ENCODE measurements at regions not wholly inside any gene's neighbourhood (a gene's known extent, or its start where the extent isn't known, plus 50 kb on each side); places are given as distances from the start of the nearest gene placed in this dataset.

DNA sequence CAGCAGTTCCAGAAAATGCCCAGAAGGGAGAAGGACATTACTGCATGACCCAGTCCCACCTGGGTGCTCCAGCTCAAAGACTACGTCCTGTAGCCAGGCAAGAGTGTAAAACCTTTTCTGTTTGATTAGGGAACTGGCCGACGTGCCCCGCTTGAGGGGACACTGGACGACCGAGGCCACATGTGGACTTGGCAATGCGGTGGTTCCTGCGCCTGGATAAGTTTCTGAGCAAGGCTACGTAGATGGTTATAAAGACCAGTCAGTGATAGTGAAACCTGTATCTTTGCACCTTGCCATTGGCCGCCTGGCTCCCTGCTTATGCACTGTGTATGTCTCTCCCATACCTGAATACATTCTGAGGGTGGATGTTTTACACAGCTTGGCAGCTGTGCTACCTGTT is 567.0 kb upstream of the CRIM1 start (continued):
- TF ChIP-seq, protein P1, sequence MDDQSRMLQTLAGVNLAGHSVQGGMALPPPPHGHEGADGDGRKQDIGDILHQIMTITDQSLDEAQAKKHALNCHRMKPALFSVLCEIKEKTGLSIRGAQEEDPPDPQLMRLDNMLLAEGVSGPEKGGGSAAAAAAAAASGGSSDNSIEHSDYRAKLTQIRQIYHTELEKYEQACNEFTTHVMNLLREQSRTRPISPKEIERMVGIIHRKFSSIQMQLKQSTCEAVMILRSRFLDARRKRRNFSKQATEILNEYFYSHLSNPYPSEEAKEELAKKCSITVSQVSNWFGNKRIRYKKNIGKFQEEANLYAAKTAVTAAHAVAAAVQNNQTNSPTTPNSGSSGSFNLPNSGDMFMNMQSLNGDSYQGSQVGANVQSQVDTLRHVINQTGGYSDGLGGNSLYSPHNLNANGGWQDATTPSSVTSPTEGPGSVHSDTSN (IDR thresholded peaks at IDR 0.05) = no peak

DNA sequence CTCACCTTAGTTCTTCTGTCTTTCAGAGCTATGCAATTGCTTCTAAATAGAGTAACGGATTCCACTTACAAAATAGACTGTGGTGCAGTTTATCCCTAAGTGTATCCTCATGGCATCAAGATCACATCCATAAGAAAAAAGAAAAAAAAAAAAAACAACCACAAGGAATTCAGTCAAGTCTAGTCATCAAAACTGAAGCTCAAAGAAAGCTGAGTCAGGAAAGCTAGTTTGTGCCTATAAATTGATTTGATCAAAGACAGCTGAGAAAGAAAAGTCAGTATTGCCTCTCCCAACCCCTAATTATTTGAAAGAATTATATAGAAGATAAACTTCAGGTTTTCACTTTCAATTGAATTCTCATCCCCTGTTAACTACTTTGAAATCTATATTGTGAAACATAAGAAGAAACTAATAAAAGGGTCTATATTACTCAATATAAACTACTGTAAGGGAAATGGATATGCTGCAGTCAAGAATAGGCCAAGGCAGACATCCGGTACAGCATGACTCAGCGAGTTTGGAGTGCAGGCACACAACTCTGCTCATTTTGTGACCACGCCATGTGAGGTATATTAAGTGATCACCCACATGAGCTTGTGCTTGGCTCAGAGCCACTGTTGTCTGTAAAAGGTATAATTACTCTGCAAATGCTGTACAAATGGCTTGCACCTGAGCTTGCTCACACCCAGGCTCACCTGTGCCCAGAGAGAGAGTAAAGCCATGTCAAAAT is 568.1 kb upstream of the CRIM1 start:
- Histone ChIP-seq H3K79me2 (ENCODE audit: insufficient read depth) (no peaks in the 10 kb centered on the region), H3K4me1 (ENCODE audit: control insufficient read depth in 1 of 2, insufficient read depth in 2 of 2, low read depth in 1 of 2, low read length in 1 of 2) (no peaks in the 10 kb centered on the region), H3F3A (replicated peaks; ENCODE audit: insufficient read depth) (no peaks in the 10 kb centered on the region), H3K4me2 (no peak overlapping the region), H3K9me3 (no peaks in the 10 kb centered on the region), H3K9me2 (no peaks in the 10 kb centered on the region), H3K27ac (ENCODE audit: low read depth in 2 of 2, low read length in 1 of 2) (no peak overlapping the region), H3K36me3 (replicated peaks in 1 of 2; ENCODE audit: control insufficient read depth in 1 of 2, insufficient read depth in 2 of 2, low read length in 1 of 2) (no peaks in the 10 kb centered on the region), H4K20me1 (ENCODE audit: insufficient read depth) (no peaks in the 10 kb centered on the region), H3K9ac (no peak overlapping the region), H3K4me3 (ENCODE audit: low read depth in 2 of 2, low read length in 1 of 2) (no peak overlapping the region), H2AFZ (ENCODE audit: low read depth) (no peak overlapping the region), H3K27me3 (ENCODE audit: insufficient read depth) (no peaks in the 10 kb centered on the region)
- CTCF ChIA-PET = interaction anchor here (0.7 to 1.2 kb wide), 2 partner anchors 9 to 40 kb away, joined by 3 to 6 read pairs; no protein-coding TSS in a partner anchor
- TF ChIP-seq MEF2A (IDR thresholded peaks at IDR 0.05; ENCODE audit: borderline replicate concordance, low read depth) = no peak
- TF ChIP-seq, protein P2, sequence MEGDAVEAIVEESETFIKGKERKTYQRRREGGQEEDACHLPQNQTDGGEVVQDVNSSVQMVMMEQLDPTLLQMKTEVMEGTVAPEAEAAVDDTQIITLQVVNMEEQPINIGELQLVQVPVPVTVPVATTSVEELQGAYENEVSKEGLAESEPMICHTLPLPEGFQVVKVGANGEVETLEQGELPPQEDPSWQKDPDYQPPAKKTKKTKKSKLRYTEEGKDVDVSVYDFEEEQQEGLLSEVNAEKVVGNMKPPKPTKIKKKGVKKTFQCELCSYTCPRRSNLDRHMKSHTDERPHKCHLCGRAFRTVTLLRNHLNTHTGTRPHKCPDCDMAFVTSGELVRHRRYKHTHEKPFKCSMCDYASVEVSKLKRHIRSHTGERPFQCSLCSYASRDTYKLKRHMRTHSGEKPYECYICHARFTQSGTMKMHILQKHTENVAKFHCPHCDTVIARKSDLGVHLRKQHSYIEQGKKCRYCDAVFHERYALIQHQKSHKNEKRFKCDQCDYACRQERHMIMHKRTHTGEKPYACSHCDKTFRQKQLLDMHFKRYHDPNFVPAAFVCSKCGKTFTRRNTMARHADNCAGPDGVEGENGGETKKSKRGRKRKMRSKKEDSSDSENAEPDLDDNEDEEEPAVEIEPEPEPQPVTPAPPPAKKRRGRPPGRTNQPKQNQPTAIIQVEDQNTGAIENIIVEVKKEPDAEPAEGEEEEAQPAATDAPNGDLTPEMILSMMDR (IDR thresholded peaks at IDR 0.05) = no peak
- TF ChIP-seq GABPA (IDR thresholded peaks at IDR 0.05; ENCODE audit: low read depth) = no peak
- TF ChIP-seq FOXJ3 (CRISPR knock-in tag; IDR thresholded peaks at IDR 0.05) = no peak
- TF ChIP-seq, protein P3, sequence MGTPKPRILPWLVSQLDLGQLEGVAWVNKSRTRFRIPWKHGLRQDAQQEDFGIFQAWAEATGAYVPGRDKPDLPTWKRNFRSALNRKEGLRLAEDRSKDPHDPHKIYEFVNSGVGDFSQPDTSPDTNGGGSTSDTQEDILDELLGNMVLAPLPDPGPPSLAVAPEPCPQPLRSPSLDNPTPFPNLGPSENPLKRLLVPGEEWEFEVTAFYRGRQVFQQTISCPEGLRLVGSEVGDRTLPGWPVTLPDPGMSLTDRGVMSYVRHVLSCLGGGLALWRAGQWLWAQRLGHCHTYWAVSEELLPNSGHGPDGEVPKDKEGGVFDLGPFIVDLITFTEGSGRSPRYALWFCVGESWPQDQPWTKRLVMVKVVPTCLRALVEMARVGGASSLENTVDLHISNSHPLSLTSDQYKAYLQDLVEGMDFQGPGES (IDR thresholded peaks at IDR 0.05; ENCODE audit: low read depth, low read length) = no peak
- no peak for TF ChIP-seq YY1 (IDR thresholded peaks at IDR 0.05; ENCODE audit: low read depth)
- TF ChIP-seq, protein P4, sequence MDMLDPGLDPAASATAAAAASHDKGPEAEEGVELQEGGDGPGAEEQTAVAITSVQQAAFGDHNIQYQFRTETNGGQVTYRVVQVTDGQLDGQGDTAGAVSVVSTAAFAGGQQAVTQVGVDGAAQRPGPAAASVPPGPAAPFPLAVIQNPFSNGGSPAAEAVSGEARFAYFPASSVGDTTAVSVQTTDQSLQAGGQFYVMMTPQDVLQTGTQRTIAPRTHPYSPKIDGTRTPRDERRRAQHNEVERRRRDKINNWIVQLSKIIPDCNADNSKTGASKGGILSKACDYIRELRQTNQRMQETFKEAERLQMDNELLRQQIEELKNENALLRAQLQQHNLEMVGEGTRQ (IDR thresholded peaks at IDR 0.05; ENCODE audit: borderline replicate concordance, low read depth, low read length) = no peak
- TF ChIP-seq RAD21 (IDR thresholded peaks at IDR 0.05; ENCODE audit: low read length) = no peak
- no peak for TF ChIP-seq JUND (IDR thresholded peaks at IDR 0.05)
- TF ChIP-seq CHD2 (IDR thresholded peaks at IDR 0.05; ENCODE audit: low read length, partially characterized antibody) = no peak
- TF ChIP-seq EP300 (IDR thresholded peaks at IDR 0.05; ENCODE audit: borderline replicate concordance in 1 of 2, low read depth in 1 of 2, low read length in 1 of 2) = no peak
- TF ChIP-seq RXRA (IDR thresholded peaks at IDR 0.05; ENCODE audit: borderline replicate concordance, low read depth) = no peak
- POLR2A ChIA-PET = no interaction called here
- no peak for DNase-seq
- WGBS (ENCODE audit: low lambda C conversion rate) = 7% methylated on average over 4 of the region's 4 CpGs

Data from SK-N-SH (cell line).